ENCODE measurements at regions not wholly inside any gene's neighbourhood (a gene's known extent, or its start where the extent isn't known, plus 50 kb on each side); places are given as distances from the start of the nearest gene placed in this dataset.

- no peak for DNase-seq
Observed at GRCh38 chr6:43965628-43966373, 161.5 kb downstream of the MRPL14 start.

- DNase-seq = no peak
Observed at GRCh38 chr6:43964659-43965570, 162.3 kb downstream of the MRPL14 start.

- no peak for DNase-seq
Observed at GRCh38 chr6:43963877-43964658, 163.2 kb downstream of the MRPL14 start.

GRCh38 chr6:43963203-43963602 is 164.0 kb downstream of the MRPL14 start:
- DNase-seq = no peak

- no peak for DNase-seq
Observed at GRCh38 chr6:43962458-43962857, 164.8 kb downstream of the MRPL14 start.

GRCh38 chr6:43957273-43957672 is 170.0 kb downstream of the MRPL14 start:
- DNase-seq = no peak

GRCh38 chr6:43956478-43956877 is 170.8 kb downstream of the MRPL14 start:
- DNase-seq = no peak

GRCh38 chr6:43954311-43955131 is 172.7 kb downstream of the MRPL14 start:
- no peak for DNase-seq

GRCh38 chr6:43953794-43954310 is 173.4 kb downstream of the MRPL14 start:
- DNase-seq = no peak

GRCh38 chr6:43953256-43953655 is 174.0 kb downstream of the MRPL14 start:
- no peak for DNase-seq

- no peak for DNase-seq
Observed at GRCh38 chr6:43952746-43953145, 174.5 kb downstream of the MRPL14 start.

- no peak for DNase-seq
Observed at GRCh38 chr6:43951756-43952675, 175.2 kb downstream of the MRPL14 start.

- no peak for DNase-seq
Observed at GRCh38 chr6:43951063-43951755, 176.0 kb downstream of the MRPL14 start.

GRCh38 chr6:43950731-43951062 is 176.6 kb downstream of the MRPL14 start:
- no peak for DNase-seq

GRCh38 chr6:43950051-43950605 is 177.1 kb downstream of the MRPL14 start:
- DNase-seq = no peak

- no peak for DNase-seq
Observed at GRCh38 chr6:43949551-43949991, 177.7 kb downstream of the MRPL14 start.

GRCh38 chr6:43948527-43949485 is 178.4 kb downstream of the MRPL14 start:
- DNase-seq = no peak

- DNase-seq = no peak
Observed at GRCh38 chr6:43947860-43948259, 177.8 kb downstream of the VEGFA start.

All from NCI-H2107 (cell line).